SK-N-SH (cell line): ENCODE measurements at regions not wholly inside any gene's neighbourhood (a gene's known extent, or its start where the extent isn't known, plus 50 kb on each side); places are given as distances from the start of the nearest gene placed in this dataset.

Source experiments
- CTCF ChIA-PET: fragments of 300-600, 350-600 bp; formaldehyde crosslinking; extraction: SDS; loops from one replicate; lab custom pipeline; 2021; lab: Yijun Ruan, JAX
- POLR2A ChIA-PET: fragments of 350-600 bp; sonication (Branson Sonifier 250); formaldehyde crosslinking; extraction: SDS; loops from one replicate; lab custom pipeline; 2020; ENCODE audit warnings: antibody characterized with exemption, inconsistent platforms; lab: Yijun Ruan, JAX
- DNase-seq: peaks from one replicate; pipeline ENCODE4 v3.0.0; 2012
- H2AFZ ChIP-seq: fragments of 200-600 bp; sonication (generic); 2 replicates; pipeline ENCODE4 v1.8.1; 2016; ENCODE audit warnings: antibody characterized with exemption, mild to moderate bottlenecking, low read depth
- H3F3A ChIP-seq: fragments of 200-600 bp; sonication (generic); replicated peaks from 2 replicates; pipeline ENCODE3; 2016; ENCODE audit warnings: antibody characterized with exemption, mild to moderate bottlenecking; ENCODE audit not compliant: insufficient read depth
- H3K27ac ChIP-seq, 2 experiments: fragments of 200-500 bp in 1 of 2; fragments of 200-600 bp in 1 of 2; sonication (Bioruptor generic) in 1 of 2; sonication (generic), shearing (Covaris generic) in 1 of 2; 2 replicates each; pipeline versions ENCODE4 v1.5.1 to v1.6.1; 2014 to 2016; ENCODE audit warnings: low read depth in 2 of 2, inconsistent platforms in 1 of 2, low read length in 1 of 2, mild to moderate bottlenecking in 1 of 2, mixed read lengths in 1 of 2
- H3K27me3 ChIP-seq: fragments of 200-600 bp; sonication (generic), shearing (Covaris generic); 2 replicates; pipeline ENCODE4 v1.6.1; 2016; ENCODE audit warnings: mixed run types; ENCODE audit not compliant: insufficient read depth
- H3K36me3 ChIP-seq, 2 experiments: fragments of 200-500 bp in 1 of 2; fragments of 200-600 bp in 1 of 2; sonication (Bioruptor generic) in 1 of 2; sonication (generic) in 1 of 2; replicated peaks in 1 of 2; 2 replicates each; pipeline versions ENCODE3 to v1.5.1; 2014 to 2016; ENCODE audit warnings: low read length in 1 of 2, mild to moderate bottlenecking in 1 of 2; ENCODE audit not compliant: insufficient read depth in 2 of 2, control insufficient read depth in 1 of 2
- H3K4me1 ChIP-seq, 2 experiments: fragments of 200-500 bp in 1 of 2; fragments of 200-600 bp in 1 of 2; sonication (Bioruptor generic) in 1 of 2; sonication (generic), shearing (Covaris generic) in 1 of 2; 2 replicates each; pipeline versions ENCODE4 v1.5.1 to v1.6.1; 2014 to 2016; ENCODE audit warnings: low read depth in 1 of 2, low read length in 1 of 2, mixed run types in 1 of 2; ENCODE audit not compliant: insufficient read depth in 2 of 2, control insufficient read depth in 1 of 2
- H3K4me2 ChIP-seq: fragments of 200-600 bp; sonication (generic), shearing (Covaris generic); 2 replicates; pipeline ENCODE4 v1.6.1; 2017; ENCODE audit warnings: mixed run types
- H3K4me3 ChIP-seq, 2 experiments: fragments of 200-500 bp in 1 of 2; fragments of 200-600 bp in 1 of 2; sonication (Bioruptor generic) in 1 of 2; sonication (generic), shearing (Covaris generic) in 1 of 2; 2 replicates each; pipeline versions ENCODE4 v1.5.1 to v1.8.1; 2014 to 2016; ENCODE audit warnings: low read depth in 2 of 2, inconsistent platforms in 1 of 2, low read length in 1 of 2, mild to moderate bottlenecking in 1 of 2, mixed read lengths in 1 of 2, moderate library complexity in 1 of 2
- H3K79me2 ChIP-seq: fragments of 200-600 bp; sonication (generic); 2 replicates; pipeline ENCODE4 v1.8.1; 2017; ENCODE audit warnings: mild to moderate bottlenecking; ENCODE audit not compliant: insufficient read depth
- H3K9ac ChIP-seq: fragments of 200-600 bp; sonication (generic); 2 replicates; pipeline ENCODE4 v1.6.1; 2017; ENCODE audit warnings: mixed run types
- H3K9me2 ChIP-seq: fragments of 200-600 bp; sonication (generic); 2 replicates; pipeline ENCODE4 v1.6.1; 2017; ENCODE audit warnings: mixed run types
- H3K9me3 ChIP-seq: fragments of 200-600 bp; sonication (generic); 2 replicates; pipeline ENCODE4 v1.6.1; 2017; ENCODE audit warnings: mixed run types, mild to moderate bottlenecking, moderate library complexity
- H4K20me1 ChIP-seq: fragments of 200-600 bp; sonication (generic); 2 replicates; pipeline ENCODE4 v1.6.1; 2017; ENCODE audit warnings: mild to moderate bottlenecking, mixed run types; ENCODE audit not compliant: insufficient read depth
- CTCF ChIP-seq: fragments of 200-600 bp; sonication (generic); IDR thresholded peaks from 2 replicates; pipeline ENCODE4 v1.6.1; 2017; ENCODE audit warnings: antibody characterized with exemption, mild to moderate bottlenecking, moderate library complexity
- FOSL2 ChIP-seq: IDR thresholded peaks from 2 replicates; pipeline ENCODE4 v1.4.0; 2012; ENCODE audit warnings: low read depth, mild to moderate bottlenecking, moderate library complexity, borderline replicate concordance
- FOXJ3 ChIP-seq: sonication (generic); formaldehyde crosslinking; IDR thresholded peaks from 2 replicates; pipeline ENCODE4 v1.5.1; 2020; ENCODE audit warnings: mild to moderate bottlenecking, missing genetic modification reagents
- FOXM1 ChIP-seq: IDR thresholded peaks from 2 replicates; pipeline ENCODE4 v1.4.0; 2012; ENCODE audit warnings: low read depth, mild to moderate bottlenecking
- IRF3 ChIP-seq: fragments of 150-350 bp; IDR thresholded peaks from 2 replicates; pipeline ENCODE4 v1.6.1; 2016; ENCODE audit warnings: mild to moderate bottlenecking, low read depth, low read length
- MAX ChIP-seq: IDR thresholded peaks from 2 replicates; pipeline ENCODE4 v1.4.0; 2012; ENCODE audit warnings: low read depth
- MXI1 ChIP-seq: IDR thresholded peaks from 2 replicates; pipeline ENCODE4 v1.6.1; 2012; ENCODE audit warnings: mild to moderate bottlenecking, low read depth, low read length, improper control_type of control experiment
- POLR2AphosphoS5 ChIP-seq: IDR thresholded peaks from 2 replicates; pipeline ENCODE4 v1.6.1; 2012; ENCODE audit warnings: low read depth, low read length
- REST ChIP-seq: IDR thresholded peaks from 2 replicates; pipeline ENCODE4 v1.6.1; 2012; ENCODE audit warnings: mild to moderate bottlenecking, low read depth, low read length, moderate library complexity
- RFX5 ChIP-seq: IDR thresholded peaks from 2 replicates; pipeline ENCODE4 v1.6.1; 2012; ENCODE audit warnings: mild to moderate bottlenecking, improper control_type of control experiment, low read length
- RXRA ChIP-seq: IDR thresholded peaks from 2 replicates; pipeline ENCODE4 v1.4.0; 2012; ENCODE audit warnings: low read depth, mild to moderate bottlenecking, borderline replicate concordance
- SMC3 ChIP-seq: IDR thresholded peaks from 2 replicates; pipeline ENCODE4 v1.6.1; 2012; ENCODE audit warnings: low read depth, low read length, improper control_type of control experiment
- USF2 ChIP-seq: fragments of 150-350 bp; IDR thresholded peaks from 2 replicates; pipeline ENCODE4 v1.6.1; 2017; ENCODE audit warnings: antibody characterized with exemption, low read length, low read depth, borderline replicate concordance
- WGBS: methylation state at CpG from one replicate; pipeline ENCODE4 v1.1.6; 2017; ENCODE audit warnings: low lambda C conversion rate; 5-methylcytosine and 5-hydroxymethylcytosine counted together
- TF ChIP-seq, protein P1 (sequence below): IDR thresholded peaks from 2 replicates; pipeline ENCODE4 v1.4.0; 2012; ENCODE audit warnings: low read depth, borderline replicate concordance

DNA sequence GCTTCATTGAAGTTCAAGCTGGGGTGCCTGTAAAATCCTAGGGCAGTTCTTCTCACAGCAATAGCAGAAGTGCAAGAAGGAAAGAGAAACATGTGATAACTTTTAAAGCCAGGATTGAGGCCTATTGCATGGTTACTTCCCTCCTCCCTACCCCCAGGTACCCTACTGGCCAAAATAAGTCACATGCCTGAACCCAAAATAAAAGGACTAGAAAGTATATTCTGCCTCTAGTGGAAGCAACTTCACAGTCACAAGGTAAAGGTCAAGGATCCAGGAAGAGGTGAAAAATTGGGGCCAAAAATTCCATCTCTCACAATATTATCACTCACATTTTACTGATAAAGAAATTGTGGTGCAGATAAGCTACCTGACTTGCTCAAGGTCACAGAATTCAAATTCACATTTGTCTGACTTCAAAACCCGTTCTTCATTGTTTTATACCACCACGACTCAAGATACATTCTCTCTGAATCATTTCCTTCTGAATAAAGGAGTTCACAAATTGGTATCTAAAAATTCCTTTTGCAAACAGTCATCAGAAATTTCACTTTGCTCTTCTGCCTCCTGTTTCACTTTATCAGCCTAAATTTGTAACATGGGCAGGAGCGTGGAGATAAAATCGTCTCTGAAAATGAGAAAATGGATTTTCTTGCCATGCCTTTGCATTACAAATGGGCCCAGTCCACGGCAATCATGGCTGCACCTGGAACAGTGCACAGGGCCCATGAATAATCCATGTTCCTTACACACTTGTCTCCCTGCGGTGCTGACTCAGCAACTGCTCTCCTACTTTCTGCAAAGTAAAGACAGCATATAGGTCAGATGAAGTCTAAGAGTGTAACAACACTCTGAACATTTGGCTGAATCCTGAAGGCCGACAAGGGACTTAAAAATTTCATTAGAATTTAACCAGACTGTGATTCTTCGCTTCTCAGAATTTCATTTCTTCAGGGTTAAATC, 485.3 kb upstream of the NFIA start:
- DNase-seq, result no peak
- Histone ChIP-seq H2AFZ (peak overlapping the region; percentile 19; the same call in 1 of the 2 replicates), H3K36me3 (no peaks in the 10 kb centered on the region), H3K9me3 (no peaks in the 10 kb centered on the region), H3K9me2 (no peaks in the 10 kb centered on the region), H3K27me3 (no peaks in the 10 kb centered on the region), H3K4me2 (peak overlapping the region; percentile 13), H3K9ac (no peak overlapping the region), H3K4me1 (no peaks in the 10 kb centered on the region; a peak in 1 of 4 replicates), H4K20me1 (no peaks in the 10 kb centered on the region), H3K27ac (peak overlapping the region in 1 of 2 experiments; percentile 50; a peak in 2 of 4 replicates), H3K4me3 (0 out of 4 replicates have a peak overlapping the region, but pooled peaks of 1 of the 2 experiments have one; percentile 14), H3F3A (peaks cover 14% of the 10 kb centered on the region), H3K79me2 (no peaks in the 10 kb centered on the region)
- WGBS, result 25% methylated on average over 8 of the region's 8 CpGs
- TF ChIP-seq USF2 (no peak), FOXM1 (no peak), CTCF (peak; percentile 38; the same call in 1 of the 2 replicates), FOSL2 (0 out of 2 replicates have a peak, but pooled peaks have one; percentile 5), RXRA (no peak)
- ChIA-PET CTCF (interaction anchor here (1.5 kb wide), 1 partner anchor 10 kb away, joined by 4 read pairs; no protein-coding TSS in a partner anchor), POLR2A (no interaction called here)

DNA sequence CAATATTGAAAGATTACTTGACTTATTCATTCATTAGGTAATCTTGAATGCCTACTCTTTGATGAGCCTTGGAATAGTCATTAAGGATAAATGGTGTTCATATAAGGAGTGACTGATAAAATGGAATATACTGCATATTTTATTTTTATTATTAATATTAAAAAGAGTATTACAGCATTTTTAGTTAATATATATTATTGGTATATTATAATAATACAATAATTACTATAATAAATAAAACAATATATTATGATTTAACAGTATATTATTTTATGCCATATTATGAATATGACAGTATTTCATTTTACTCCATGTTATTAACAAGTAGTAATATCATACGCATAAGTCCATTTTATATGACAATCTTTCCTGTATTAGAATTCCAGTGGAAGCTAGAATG, 490.8 kb upstream of the NFIA start:
- H2AFZ ChIP-seq, result no peak overlapping the region
- H3K9me3 ChIP-seq, result no peaks in the 10 kb centered on the region
- H3K27me3 ChIP-seq, result no peaks in the 10 kb centered on the region
- no peak overlapping the region for H3K27ac ChIP-seq
- H3K9me2 ChIP-seq, result no peaks in the 10 kb centered on the region
- H3K79me2 ChIP-seq, result no peaks in the 10 kb centered on the region
- no peaks in the 10 kb centered on the region for H4K20me1 ChIP-seq
- 92% methylated on average over 1 of the region's 1 CpG for WGBS
- H3K36me3 ChIP-seq, result no peaks in the 10 kb centered on the region
- no peaks in the 10 kb centered on the region for H3K4me1 ChIP-seq
- POLR2A ChIA-PET, result no interaction called here
- no peak overlapping the region for H3K4me2 ChIP-seq
- DNase-seq, result no peak
- H3F3A ChIP-seq, result peaks cover 1% of the 10 kb centered on the region
- H3K4me3 ChIP-seq, result no peak overlapping the region
- H3K9ac ChIP-seq, result no peak overlapping the region
- CTCF ChIA-PET, result interaction anchor here (0.5 to 0.6 kb wide), 2 partner anchors 11 to 281 kb away, joined by 3 read pairs; no protein-coding TSS in a partner anchor
- TF ChIP-seq SMC3 (no peak), POLR2AphosphoS5 (no peak), MXI1 (no peak), FOXJ3 (CRISPR knock-in tag) (no peak), IRF3 (no peak), RFX5 (no peak), MAX (no peak), REST (no peak)
- TF ChIP-seq, protein P1, sequence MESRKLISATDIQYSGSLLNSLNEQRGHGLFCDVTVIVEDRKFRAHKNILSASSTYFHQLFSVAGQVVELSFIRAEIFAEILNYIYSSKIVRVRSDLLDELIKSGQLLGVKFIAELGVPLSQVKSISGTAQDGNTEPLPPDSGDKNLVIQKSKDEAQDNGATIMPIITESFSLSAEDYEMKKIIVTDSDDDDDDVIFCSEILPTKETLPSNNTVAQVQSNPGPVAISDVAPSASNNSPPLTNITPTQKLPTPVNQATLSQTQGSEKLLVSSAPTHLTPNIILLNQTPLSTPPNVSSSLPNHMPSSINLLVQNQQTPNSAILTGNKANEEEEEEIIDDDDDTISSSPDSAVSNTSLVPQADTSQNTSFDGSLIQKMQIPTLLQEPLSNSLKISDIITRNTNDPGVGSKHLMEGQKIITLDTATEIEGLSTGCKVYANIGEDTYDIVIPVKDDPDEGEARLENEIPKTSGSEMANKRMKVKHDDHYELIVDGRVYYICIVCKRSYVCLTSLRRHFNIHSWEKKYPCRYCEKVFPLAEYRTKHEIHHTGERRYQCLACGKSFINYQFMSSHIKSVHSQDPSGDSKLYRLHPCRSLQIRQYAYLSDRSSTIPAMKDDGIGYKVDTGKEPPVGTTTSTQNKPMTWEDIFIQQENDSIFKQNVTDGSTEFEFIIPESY, result no peak
